ENCODE measurements at regions not wholly inside any gene's neighbourhood (a gene's known extent, or its start where the extent isn't known, plus 50 kb on each side); places are given as distances from the start of the nearest gene placed in this dataset.

DNA sequence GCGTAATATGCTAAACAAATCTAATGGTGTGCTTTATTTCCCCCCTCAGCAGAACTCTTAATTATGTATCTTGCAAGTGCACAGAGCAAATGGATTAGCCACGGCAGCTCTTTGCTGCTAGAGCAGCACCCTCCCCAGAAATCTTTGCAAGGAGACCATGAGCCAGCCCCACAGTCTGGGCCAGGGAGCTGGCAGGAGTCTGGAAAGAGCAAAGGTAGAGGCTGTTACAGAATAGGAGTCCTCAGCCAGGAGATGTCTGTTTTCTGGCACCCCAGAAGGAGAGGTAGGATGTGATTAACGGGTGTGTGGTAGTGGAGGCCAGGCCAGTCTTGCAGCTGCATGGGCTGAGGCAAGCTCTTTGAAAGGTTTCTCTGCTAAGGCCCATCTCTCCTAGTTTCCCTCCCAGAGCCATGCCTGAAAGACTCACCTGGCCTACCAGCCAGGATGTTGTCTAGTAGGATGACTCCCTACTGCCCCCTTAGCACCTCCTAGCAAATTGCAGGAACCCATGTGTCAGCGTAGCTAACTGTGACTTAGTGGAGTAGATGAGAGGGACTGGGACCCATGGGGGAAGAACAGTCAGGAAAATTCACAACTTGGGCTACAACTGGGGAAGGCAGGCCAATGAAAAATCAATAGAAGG, 557.2 kb downstream of the BUD13 start:
- TF ChIP-seq, protein P1, sequence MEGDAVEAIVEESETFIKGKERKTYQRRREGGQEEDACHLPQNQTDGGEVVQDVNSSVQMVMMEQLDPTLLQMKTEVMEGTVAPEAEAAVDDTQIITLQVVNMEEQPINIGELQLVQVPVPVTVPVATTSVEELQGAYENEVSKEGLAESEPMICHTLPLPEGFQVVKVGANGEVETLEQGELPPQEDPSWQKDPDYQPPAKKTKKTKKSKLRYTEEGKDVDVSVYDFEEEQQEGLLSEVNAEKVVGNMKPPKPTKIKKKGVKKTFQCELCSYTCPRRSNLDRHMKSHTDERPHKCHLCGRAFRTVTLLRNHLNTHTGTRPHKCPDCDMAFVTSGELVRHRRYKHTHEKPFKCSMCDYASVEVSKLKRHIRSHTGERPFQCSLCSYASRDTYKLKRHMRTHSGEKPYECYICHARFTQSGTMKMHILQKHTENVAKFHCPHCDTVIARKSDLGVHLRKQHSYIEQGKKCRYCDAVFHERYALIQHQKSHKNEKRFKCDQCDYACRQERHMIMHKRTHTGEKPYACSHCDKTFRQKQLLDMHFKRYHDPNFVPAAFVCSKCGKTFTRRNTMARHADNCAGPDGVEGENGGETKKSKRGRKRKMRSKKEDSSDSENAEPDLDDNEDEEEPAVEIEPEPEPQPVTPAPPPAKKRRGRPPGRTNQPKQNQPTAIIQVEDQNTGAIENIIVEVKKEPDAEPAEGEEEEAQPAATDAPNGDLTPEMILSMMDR (conservative IDR thresholded peaks at IDR 0.05 in 1 of 2, IDR thresholded peaks at IDR 0.05 in 1 of 2; ENCODE audit: low read depth in 1 of 2, low read length in 2 of 2): no peak
- TF ChIP-seq EZH2 (IDR thresholded peaks at IDR 0.05; ENCODE audit: low read length, missing control alignments): no peak
